ENCODE measurements at regions not wholly inside any gene's neighbourhood (a gene's known extent, or its start where the extent isn't known, plus 50 kb on each side); places are given as distances from the start of the nearest gene placed in this dataset.

- Histone ChIP-seq H2BK120ac (replicated peaks; ENCODE audit: low read depth, low read length) (no peak overlapping the region), H3K23ac (ENCODE audit: insufficient read length) (no peak overlapping the region)
Measured at GRCh38 chr2:122034344-122034743, 278.9 kb downstream of the TSN start.

More at GRCh38 chr2:122034344-122034743, 278.9 kb downstream of the TSN start:
- ChIA-PET CTCF (ENCODE audit: partially characterized antibody) (interaction anchor here (1.4 kb wide), 1 partner anchor 134 kb away, joined by 5 read pairs; no protein-coding TSS in a partner anchor), POLR2A (ENCODE audit: partially characterized antibody) (no interaction called here)
- Histone ChIP-seq H3K18ac (ENCODE audit: extremely low read depth, low read length) (no peak overlapping the region), H2BK20ac (ENCODE audit: low read length) (no peak overlapping the region), H3K4me2 (ENCODE audit: insufficient read depth in 1 of 2, low read depth in 2 of 2, low read length in 2 of 2) (no peak overlapping the region), H3K4me3 (ENCODE audit: extremely low read depth in 1 of 4, insufficient read depth in 2 of 4, low read depth in 3 of 4, low read length in 4 of 4) (no peak overlapping the region), H2BK12ac (ENCODE audit: low read depth, low read length) (no peak overlapping the region), H3K79me1 (ENCODE audit: low read depth, low read length) (no peaks in the 10 kb centered on the region), H2AFZ (ENCODE audit: low read length) (no peak overlapping the region), H4K5ac (ENCODE audit: insufficient read length, low read depth, low read length) (no peak overlapping the region), H3K27me3 (replicated peaks in 1 of 4; ENCODE audit: control insufficient read depth in 3 of 4, extremely low read depth in 1 of 4, insufficient read depth in 3 of 4, low read length in 3 of 4) (no peaks in the 10 kb centered on the region), H4K8ac (ENCODE audit: extremely low read depth, insufficient read depth, low read length) (no peak overlapping the region), H3K23me2 (ENCODE audit: low read depth, low read length) (no peaks in the 10 kb centered on the region), H3K14ac (ENCODE audit: insufficient read length) (no peak overlapping the region), H4K20me1 (replicated peaks in 1 of 2; ENCODE audit: control insufficient read depth in 1 of 2, insufficient read depth in 2 of 2, low read length in 2 of 2) (no peaks in the 10 kb centered on the region), H3K4me1 (replicated peaks in 1 of 4; ENCODE audit: control insufficient read depth in 3 of 4, insufficient read depth in 4 of 4, low read length in 3 of 4) (peaks cover 3 to 10% (median 7%) of the 10 kb centered on the region in 4 experiments; a peak in 5 of 7 replicates), H3K79me2 (ENCODE audit: control insufficient read depth in 1 of 2, insufficient read depth in 2 of 2, low read length in 2 of 2) (no peaks in the 10 kb centered on the region), H3K9me3 (ENCODE audit: insufficient read depth in 2 of 2, low read depth in 1 of 2, low read length in 1 of 2) (no peaks in the 10 kb centered on the region), H4K91ac (replicated peaks; ENCODE audit: insufficient read length, low read length) (no peak overlapping the region), H2BK5ac (ENCODE audit: low read depth, low read length) (no peak overlapping the region), H2BK15ac (ENCODE audit: low read length) (no peak overlapping the region), H3K36me3 (ENCODE audit: control insufficient read depth in 2 of 4, insufficient read depth in 4 of 4, low read length in 3 of 4) (no peaks in the 10 kb centered on the region), H3K9ac (replicated peaks in 1 of 4; ENCODE audit: extremely low read depth in 1 of 4, low read depth in 3 of 4, low read length in 3 of 4) (no peak overlapping the region), H3K4ac (replicated peaks; ENCODE audit: insufficient read length, low read depth, low read length) (no peak overlapping the region), H3K27ac (ENCODE audit: low read depth, low read length) (no peak overlapping the region), H2AK5ac (ENCODE audit: low read depth, low read length) (no peak overlapping the region), H3K56ac (replicated peaks; ENCODE audit: insufficient read length, low read depth, low read length) (no peak overlapping the region)
- no peak for FAIRE-seq
- no peak for TF ChIP-seq CHD1 (IDR thresholded peaks at IDR 0.05; ENCODE audit: low read depth, low read length)
- TF ChIP-seq RNF2 (IDR thresholded peaks at IDR 0.05; ENCODE audit: borderline replicate concordance, low read depth, low read length, missing control alignments, poor library complexity, severe bottlenecking): no peak
- no peak for TF ChIP-seq CHD2 (IDR thresholded peaks at IDR 0.05; ENCODE audit: low read length)
- TF ChIP-seq ASH2L (IDR thresholded peaks at IDR 0.05; ENCODE audit: low read length): no peak
- no peak for TF ChIP-seq HDAC6 (IDR thresholded peaks at IDR 0.05; ENCODE audit: low read depth, low read length)
- no peak for TF ChIP-seq MAFK (IDR thresholded peaks at IDR 0.05; ENCODE audit: low read depth, low read length)
- TF ChIP-seq SUZ12 (IDR thresholded peaks at IDR 0.05; ENCODE audit: low read length): no peak
- DNase-seq (ENCODE audit: low read depth in 1 of 2, low spot score in 2 of 2): no peak
- 88% methylated on average over 5 of the region's 5 CpGs; no CpG with 5 or more reads in 1 of the 2 experiments for WGBS, 2 experiments (ENCODE audit: extremely low coverage in 1 of 2, insufficient coverage in 1 of 2, insufficient read length in 1 of 2, insufficient replicate concordance in 2 of 2, low coverage in 1 of 2, low lambda C conversion rate in 2 of 2, missing lambda C conversion rate in 1 of 2)
